Neural cell (in vitro differentiated cells): ENCODE measurements at regions not wholly inside any gene's neighbourhood (a gene's known extent, or its start where the extent isn't known, plus 50 kb on each side); places are given as distances from the start of the nearest gene placed in this dataset.

ENCODE experiments used
- H2AFZ ChIP-seq: fragments of 200-600, 300-800 bp; sonication (generic), shearing (Covaris generic); 2 replicates; pipeline ENCODE4 v1.6.0; 2014; ENCODE audit warnings: low read depth, mild to moderate bottlenecking, antibody characterized with exemption, low read length, moderate library complexity
- H3F3A ChIP-seq: fragments of 200-600 bp; shearing (Covaris generic); 2 replicates; pipeline ENCODE4 v1.6.1; 2016; ENCODE audit warnings: mild to moderate bottlenecking, moderate library complexity, mixed read lengths, antibody characterized with exemption, low read length; ENCODE audit not compliant: insufficient read depth, poor library complexity, severe bottlenecking
- H3K27ac ChIP-seq: fragments of 200-600, 300-800 bp; sonication (generic), shearing (Covaris generic); 2 replicates; pipeline ENCODE4 v1.5.1; 2014; ENCODE audit warnings: mild to moderate bottlenecking, low read length, moderate library complexity
- H3K27me3 ChIP-seq: fragments of 300-800, 200-600 bp; sonication (generic), shearing (Covaris generic); 2 replicates; pipeline ENCODE4 v1.6.0; 2014; ENCODE audit warnings: mild to moderate bottlenecking, low read depth, low read length, moderate library complexity; ENCODE audit not compliant: insufficient read depth
- H3K36me3 ChIP-seq: fragments of 300-800, 200-600 bp; sonication (generic), shearing (Covaris generic); 2 replicates; pipeline ENCODE4 v1.5.1; 2014; ENCODE audit warnings: mild to moderate bottlenecking, antibody characterized with exemption, low read length, moderate library complexity; ENCODE audit not compliant: insufficient read depth
- H3K4me2 ChIP-seq: fragments of 300-800, 200-600 bp; sonication (generic), shearing (Covaris generic); 2 replicates; pipeline ENCODE4 v1.6.0; 2014; ENCODE audit warnings: mild to moderate bottlenecking, low read length
- H3K4me3 ChIP-seq: fragments of 300-800, 200-600 bp; sonication (generic), shearing (Covaris generic); 2 replicates; pipeline ENCODE4 v1.5.1; 2014; ENCODE audit warnings: mild to moderate bottlenecking, low read length, moderate library complexity
- H3K79me2 ChIP-seq: fragments of 200-600 bp; shearing (Covaris generic); replicated peaks from 2 replicates; pipeline ENCODE4 v1.6.0; 2014; ENCODE audit warnings: mild to moderate bottlenecking, low read length, moderate library complexity; ENCODE audit not compliant: insufficient read depth
- H3K9ac ChIP-seq: fragments of 300-800, 200-600 bp; sonication (generic), shearing (Covaris generic); 2 replicates; pipeline ENCODE4 v1.6.1; 2016; ENCODE audit warnings: mild to moderate bottlenecking, low read length, mixed read lengths
- H3K9me2 ChIP-seq: fragments of 200-600 bp; shearing (Covaris generic); 2 replicates; pipeline ENCODE4 v1.6.1; 2016; ENCODE audit warnings: mild to moderate bottlenecking, low read length, mixed read lengths; ENCODE audit not compliant: insufficient read depth
- H3K9me3 ChIP-seq: fragments of 200-600, 300-800 bp; sonication (generic), shearing (Covaris generic); 2 replicates; pipeline ENCODE4 v1.6.1; 2016; ENCODE audit warnings: mild to moderate bottlenecking, mixed run types, low read length, moderate library complexity, mixed read lengths
- H4K20me1 ChIP-seq: fragments of 200-600 bp; shearing (Covaris generic); 2 replicates; pipeline ENCODE4 v1.6.1; 2016; ENCODE audit warnings: mild to moderate bottlenecking, mixed run types; ENCODE audit not compliant: insufficient read depth
- CTCF ChIP-seq: fragments of 450-650 bp; IDR thresholded peaks from 2 replicates; pipeline ENCODE4 v1.5.1; 2014; ENCODE audit warnings: antibody characterized with exemption, mild to moderate bottlenecking, moderate library complexity; ENCODE audit not compliant: poor library complexity, severe bottlenecking
- EP300 ChIP-seq: fragments of 450-650 bp; conservative IDR thresholded peaks from 2 replicates; pipeline ENCODE4 v1.6.1; 2014; ENCODE audit warnings: antibody characterized with exemption, mild to moderate bottlenecking, moderate library complexity; ENCODE audit not compliant: poor library complexity, severe bottlenecking
- EZH2 ChIP-seq: fragments of 200-600, 300-800 bp; shearing (Covaris generic), sonication (generic); IDR thresholded peaks from 2 replicates; pipeline ENCODE4 v1.6.1; 2014; ENCODE audit warnings: antibody characterized with exemption, low read length, borderline replicate concordance, mild to moderate bottlenecking; ENCODE audit not compliant: insufficient read depth, poor library complexity, severe bottlenecking
- MXI1 ChIP-seq: fragments of 450-650 bp; conservative IDR thresholded peaks from 2 replicates; pipeline ENCODE4 v1.6.1; 2014; ENCODE audit warnings: antibody characterized with exemption, mild to moderate bottlenecking; ENCODE audit not compliant: poor library complexity, severe bottlenecking
- POLR2AphosphoS5 ChIP-seq: IDR thresholded peaks from 2 replicates; pipeline ENCODE4 v1.6.1; 2012
- RAD21 ChIP-seq: fragments of 450-650 bp; conservative IDR thresholded peaks from 2 replicates; pipeline ENCODE4 v1.6.1; 2014; ENCODE audit warnings: antibody characterized with exemption, mild to moderate bottlenecking, moderate library complexity
- REST ChIP-seq: IDR thresholded peaks from 2 replicates; pipeline ENCODE4 v1.6.1; 2012; ENCODE audit warnings: borderline replicate concordance
- SMC3 ChIP-seq: fragments of 450-650 bp; conservative IDR thresholded peaks from 2 replicates; pipeline ENCODE4 v1.6.1; 2014; ENCODE audit warnings: antibody characterized with exemption, mild to moderate bottlenecking, moderate library complexity; ENCODE audit not compliant: poor library complexity
- TAF1 ChIP-seq: IDR thresholded peaks from 2 replicates; pipeline ENCODE4 v1.6.1; 2012; ENCODE audit warnings: low read depth

- Histone ChIP-seq H3F3A (no peaks in the 10 kb centered on the region), H2AFZ (no peak overlapping the region), H3K9me3 (no peaks in the 10 kb centered on the region), H3K79me2 (no peaks in the 10 kb centered on the region), H3K4me3 (no peak overlapping the region), H4K20me1 (no peaks in the 10 kb centered on the region), H3K9me2 (no peaks in the 10 kb centered on the region), H3K36me3 (no peaks in the 10 kb centered on the region), H3K27ac (no peak overlapping the region), H3K4me2 (no peak overlapping the region), H3K27me3 (no peaks in the 10 kb centered on the region), H3K9ac (no peak overlapping the region)
- TF ChIP-seq SMC3 (no peak), RAD21 (no peak), POLR2AphosphoS5 (no peak), EP300 (no peak), REST (no peak), MXI1 (no peak), EZH2 (no peak), TAF1 (no peak), CTCF (no peak)
Measured at GRCh38 chr5:115394531-115394930, 98.1 kb upstream of the CCDC112 start.

- Histone ChIP-seq H3K36me3 (no peaks in the 10 kb centered on the region), H3K4me2 (no peak overlapping the region), H4K20me1 (no peaks in the 10 kb centered on the region), H3K9ac (no peak overlapping the region), H2AFZ (no peak overlapping the region), H3K4me3 (no peak overlapping the region), H3F3A (no peaks in the 10 kb centered on the region), H3K27ac (no peak overlapping the region), H3K27me3 (no peaks in the 10 kb centered on the region), H3K79me2 (no peaks in the 10 kb centered on the region), H3K9me2 (no peaks in the 10 kb centered on the region), H3K9me3 (no peaks in the 10 kb centered on the region)
- TF ChIP-seq EP300: no peak
- no peak for TF ChIP-seq REST
- TF ChIP-seq MXI1: no peak
- no peak for TF ChIP-seq RAD21
- no peak for TF ChIP-seq CTCF
- no peak for TF ChIP-seq TAF1
- no peak for TF ChIP-seq SMC3
- no peak for TF ChIP-seq POLR2AphosphoS5
- TF ChIP-seq EZH2: no peak
Measured at GRCh38 chr5:115393239-115393638, 96.8 kb upstream of the CCDC112 start.
